ENCODE measurements at regions not wholly inside any gene's neighbourhood (a gene's known extent, or its start where the extent isn't known, plus 50 kb on each side); places are given as distances from the start of the nearest gene placed in this dataset.

GRCh38 chr2:220057391-220057790 lies 430.0 kb downstream of the SLC4A3 start:
- no peak overlapping the region for H4K8ac ChIP-seq (ENCODE audit: low read depth, low read length)
- H3K4ac ChIP-seq (ENCODE audit: low read depth, low read length): no peak overlapping the region
- no peaks in the 10 kb centered on the region for H3K4me1 ChIP-seq (ENCODE audit: control insufficient read depth, low read depth, low read length)
- H3K27ac ChIP-seq (ENCODE audit: low read depth, low read length): no peak overlapping the region
- no peak overlapping the region for H2BK5ac ChIP-seq (ENCODE audit: low read length)
- H3K18ac ChIP-seq (ENCODE audit: low read length): no peak overlapping the region
- no peak overlapping the region for H2BK120ac ChIP-seq (ENCODE audit: low read depth, low read length)
- H2AK5ac ChIP-seq (ENCODE audit: low read length): no peak overlapping the region
- no peak overlapping the region for H3K56ac ChIP-seq (ENCODE audit: low read length)
- H3K23ac ChIP-seq (ENCODE audit: low read length): no peak overlapping the region
- no peaks in the 10 kb centered on the region for H3K79me1 ChIP-seq (ENCODE audit: low read length)
- no peak overlapping the region for H2BK15ac ChIP-seq (replicated peaks; ENCODE audit: low read depth)
- WGBS (ENCODE audit: extremely low coverage, insufficient coverage, low lambda C conversion rate): no CpG with 5 or more reads among the region's 3 CpGs
- H3K9ac ChIP-seq (ENCODE audit: low read length): no peak overlapping the region
- H3K27me3 ChIP-seq (ENCODE audit: insufficient read depth, low read length, poor library complexity): no peaks in the 10 kb centered on the region
- H3K79me2 ChIP-seq (ENCODE audit: control insufficient read depth, insufficient read depth, low read length): no peaks in the 10 kb centered on the region
- no peaks in the 10 kb centered on the region for H3K36me3 ChIP-seq (ENCODE audit: control insufficient read depth, insufficient read depth, low read length)
- H4K5ac ChIP-seq (ENCODE audit: low read length): no peak overlapping the region
- H3K4me3 ChIP-seq (ENCODE audit: low read length): no peak overlapping the region
- H3K4me2 ChIP-seq (ENCODE audit: low read length): no peak overlapping the region
- DNase-seq: no peak

GRCh38 chr2:220057916-220058315 lies 430.5 kb downstream of the SLC4A3 start:
- no peak overlapping the region for H2BK120ac ChIP-seq (ENCODE audit: low read depth, low read length)
- H3K56ac ChIP-seq (ENCODE audit: low read length): no peak overlapping the region
- H2BK5ac ChIP-seq (ENCODE audit: low read length): no peak overlapping the region
- no peak overlapping the region for H3K4me2 ChIP-seq (ENCODE audit: low read length)
- no peak overlapping the region for H4K8ac ChIP-seq (ENCODE audit: low read depth, low read length)
- no peak overlapping the region for H3K4me3 ChIP-seq (ENCODE audit: low read length)
- DNase-seq: no peak
- no peak overlapping the region for H2AK5ac ChIP-seq (ENCODE audit: low read length)
- no CpG with 5 or more reads among the region's 9 CpGs for WGBS (ENCODE audit: extremely low coverage, insufficient coverage, low lambda C conversion rate)
- no peak overlapping the region for H3K4ac ChIP-seq (ENCODE audit: low read depth, low read length)
- H2BK15ac ChIP-seq (replicated peaks; ENCODE audit: low read depth): no peak overlapping the region
- no peak overlapping the region for H3K9ac ChIP-seq (ENCODE audit: low read length)
- H3K79me1 ChIP-seq (ENCODE audit: low read length): no peaks in the 10 kb centered on the region
- no peaks in the 10 kb centered on the region for H3K27me3 ChIP-seq (ENCODE audit: insufficient read depth, low read length, poor library complexity)
- H3K23ac ChIP-seq (ENCODE audit: low read length): no peak overlapping the region
- no peaks in the 10 kb centered on the region for H3K4me1 ChIP-seq (ENCODE audit: control insufficient read depth, low read depth, low read length)
- no peak overlapping the region for H3K27ac ChIP-seq (ENCODE audit: low read depth, low read length)
- H3K79me2 ChIP-seq (ENCODE audit: control insufficient read depth, insufficient read depth, low read length): no peaks in the 10 kb centered on the region
- no peak overlapping the region for H4K5ac ChIP-seq (ENCODE audit: low read length)
- H3K18ac ChIP-seq (ENCODE audit: low read length): no peak overlapping the region
- H3K36me3 ChIP-seq (ENCODE audit: control insufficient read depth, insufficient read depth, low read length): no peaks in the 10 kb centered on the region

- no peak overlapping the region for H2BK15ac ChIP-seq (replicated peaks; ENCODE audit: low read depth)
- H3K56ac ChIP-seq (ENCODE audit: low read length): no peak overlapping the region
- H3K27ac ChIP-seq (ENCODE audit: low read depth, low read length): no peak overlapping the region
- H3K4me3 ChIP-seq (ENCODE audit: low read length): no peak overlapping the region
- H3K18ac ChIP-seq (ENCODE audit: low read length): no peak overlapping the region
- no peak overlapping the region for H2AK5ac ChIP-seq (ENCODE audit: low read length)
- H3K4me2 ChIP-seq (ENCODE audit: low read length): no peak overlapping the region
- H3K23ac ChIP-seq (ENCODE audit: low read length): no peak overlapping the region
- H3K27me3 ChIP-seq (ENCODE audit: insufficient read depth, low read length, poor library complexity): no peaks in the 10 kb centered on the region
- no peaks in the 10 kb centered on the region for H3K4me1 ChIP-seq (ENCODE audit: control insufficient read depth, low read depth, low read length)
- H3K79me1 ChIP-seq (ENCODE audit: low read length): no peaks in the 10 kb centered on the region
- no peak overlapping the region for H3K9ac ChIP-seq (ENCODE audit: low read length)
- no peak overlapping the region for H2BK5ac ChIP-seq (ENCODE audit: low read length)
- no CpG with 5 or more reads among the region's 13 CpGs for WGBS (ENCODE audit: extremely low coverage, insufficient coverage, low lambda C conversion rate)
- no peak overlapping the region for H4K8ac ChIP-seq (ENCODE audit: low read depth, low read length)
- DNase-seq: no peak
- H3K4ac ChIP-seq (ENCODE audit: low read depth, low read length): no peak overlapping the region
- no peaks in the 10 kb centered on the region for H3K79me2 ChIP-seq (ENCODE audit: control insufficient read depth, insufficient read depth, low read length)
- H2BK120ac ChIP-seq (ENCODE audit: low read depth, low read length): no peak overlapping the region
- H3K36me3 ChIP-seq (ENCODE audit: control insufficient read depth, insufficient read depth, low read length): no peaks in the 10 kb centered on the region
- H4K5ac ChIP-seq (ENCODE audit: low read length): no peak overlapping the region
Observed at GRCh38 chr2:220064111-220065030, 436.9 kb downstream of the SLC4A3 start.

GRCh38 chr2:220065581-220065980 lies 438.2 kb downstream of the SLC4A3 start:
- Histone ChIP-seq H3K36me3 (ENCODE audit: control insufficient read depth, insufficient read depth, low read length) (no peaks in the 10 kb centered on the region), H3K79me2 (ENCODE audit: control insufficient read depth, insufficient read depth, low read length) (no peaks in the 10 kb centered on the region), H4K5ac (ENCODE audit: low read length) (no peak overlapping the region), H2BK120ac (ENCODE audit: low read depth, low read length) (no peak overlapping the region), H3K4ac (ENCODE audit: low read depth, low read length) (no peak overlapping the region), H3K9ac (ENCODE audit: low read length) (no peak overlapping the region), H4K8ac (ENCODE audit: low read depth, low read length) (no peak overlapping the region), H3K4me2 (ENCODE audit: low read length) (no peak overlapping the region), H3K18ac (ENCODE audit: low read length) (no peak overlapping the region), H2BK15ac (replicated peaks; ENCODE audit: low read depth) (no peak overlapping the region), H3K27me3 (ENCODE audit: insufficient read depth, low read length, poor library complexity) (no peaks in the 10 kb centered on the region), H3K4me3 (ENCODE audit: low read length) (no peak overlapping the region), H3K79me1 (ENCODE audit: low read length) (no peaks in the 10 kb centered on the region), H3K23ac (ENCODE audit: low read length) (no peak overlapping the region), H3K4me1 (ENCODE audit: control insufficient read depth, low read depth, low read length) (no peaks in the 10 kb centered on the region), H3K27ac (ENCODE audit: low read depth, low read length) (no peak overlapping the region), H2AK5ac (ENCODE audit: low read length) (no peak overlapping the region), H2BK5ac (ENCODE audit: low read length) (no peak overlapping the region), H3K56ac (ENCODE audit: low read length) (no peak overlapping the region)
- no peak for DNase-seq
- WGBS (ENCODE audit: extremely low coverage, insufficient coverage, low lambda C conversion rate): no CpG with 5 or more reads among the region's 2 CpGs

GRCh38 chr2:220068846-220069245 lies 441.4 kb downstream of the SLC4A3 start:
- no peaks in the 10 kb centered on the region for H3K79me2 ChIP-seq (ENCODE audit: control insufficient read depth, insufficient read depth, low read length)
- no peaks in the 10 kb centered on the region for H3K36me3 ChIP-seq (ENCODE audit: control insufficient read depth, insufficient read depth, low read length)
- no peak overlapping the region for H2BK5ac ChIP-seq (ENCODE audit: low read length)
- no peak overlapping the region for H3K4ac ChIP-seq (ENCODE audit: low read depth, low read length)
- no peak overlapping the region for H2AK5ac ChIP-seq (ENCODE audit: low read length)
- no peak for DNase-seq
- no peak overlapping the region for H2BK15ac ChIP-seq (replicated peaks; ENCODE audit: low read depth)
- no peaks in the 10 kb centered on the region for H3K27me3 ChIP-seq (ENCODE audit: insufficient read depth, low read length, poor library complexity)
- H4K8ac ChIP-seq (ENCODE audit: low read depth, low read length): no peak overlapping the region
- no peak overlapping the region for H3K4me2 ChIP-seq (ENCODE audit: low read length)
- no peak overlapping the region for H3K4me3 ChIP-seq (ENCODE audit: low read length)
- H3K18ac ChIP-seq (ENCODE audit: low read length): no peak overlapping the region
- no peak overlapping the region for H3K23ac ChIP-seq (ENCODE audit: low read length)
- H3K9ac ChIP-seq (ENCODE audit: low read length): no peak overlapping the region
- H2BK120ac ChIP-seq (ENCODE audit: low read depth, low read length): no peak overlapping the region
- WGBS (ENCODE audit: extremely low coverage, insufficient coverage, low lambda C conversion rate): no CpG with 5 or more reads among the region's 2 CpGs
- no peaks in the 10 kb centered on the region for H3K4me1 ChIP-seq (ENCODE audit: control insufficient read depth, low read depth, low read length)
- no peak overlapping the region for H4K5ac ChIP-seq (ENCODE audit: low read length)
- H3K79me1 ChIP-seq (ENCODE audit: low read length): no peaks in the 10 kb centered on the region
- H3K27ac ChIP-seq (ENCODE audit: low read depth, low read length): no peak overlapping the region
- no peak overlapping the region for H3K56ac ChIP-seq (ENCODE audit: low read length)

GRCh38 chr2:220070349-220070748 lies 442.9 kb downstream of the SLC4A3 start:
- Histone ChIP-seq H2BK5ac (ENCODE audit: low read length) (no peak overlapping the region), H2BK15ac (replicated peaks; ENCODE audit: low read depth) (no peak overlapping the region), H3K27ac (ENCODE audit: low read depth, low read length) (no peak overlapping the region), H4K8ac (ENCODE audit: low read depth, low read length) (no peak overlapping the region), H3K79me2 (ENCODE audit: control insufficient read depth, insufficient read depth, low read length) (no peaks in the 10 kb centered on the region), H3K4me1 (ENCODE audit: control insufficient read depth, low read depth, low read length) (no peaks in the 10 kb centered on the region), H3K79me1 (ENCODE audit: low read length) (no peaks in the 10 kb centered on the region), H3K56ac (ENCODE audit: low read length) (no peak overlapping the region), H3K27me3 (ENCODE audit: insufficient read depth, low read length, poor library complexity) (no peaks in the 10 kb centered on the region), H3K4ac (ENCODE audit: low read depth, low read length) (no peak overlapping the region), H2AK5ac (ENCODE audit: low read length) (no peak overlapping the region), H3K4me3 (ENCODE audit: low read length) (no peak overlapping the region), H3K18ac (ENCODE audit: low read length) (no peak overlapping the region), H2BK120ac (ENCODE audit: low read depth, low read length) (no peak overlapping the region), H3K4me2 (ENCODE audit: low read length) (no peak overlapping the region), H3K36me3 (ENCODE audit: control insufficient read depth, insufficient read depth, low read length) (no peaks in the 10 kb centered on the region), H4K5ac (ENCODE audit: low read length) (no peak overlapping the region), H3K9ac (ENCODE audit: low read length) (no peak overlapping the region), H3K23ac (ENCODE audit: low read length) (no peak overlapping the region)
- no peak for DNase-seq
- no CpG with 5 or more reads among the region's 1 CpG for WGBS (ENCODE audit: extremely low coverage, insufficient coverage, low lambda C conversion rate)

Measured in mesendoderm (in vitro differentiated cells).